ENCODE measurements at regions not wholly inside any gene's neighbourhood (a gene's known extent, or its start where the extent isn't known, plus 50 kb on each side); places are given as distances from the start of the nearest gene placed in this dataset.

- TF ChIP-seq SMC3 (conservative IDR thresholded peaks at IDR 0.05; ENCODE audit: poor library complexity) (no peak), EZH2 (IDR thresholded peaks at IDR 0.05; ENCODE audit: borderline replicate concordance, insufficient read depth, low read length, poor library complexity, severe bottlenecking) (no peak), POLR2AphosphoS5 (IDR thresholded peaks at IDR 0.05) (no peak)
- TF ChIP-seq, protein P1, sequence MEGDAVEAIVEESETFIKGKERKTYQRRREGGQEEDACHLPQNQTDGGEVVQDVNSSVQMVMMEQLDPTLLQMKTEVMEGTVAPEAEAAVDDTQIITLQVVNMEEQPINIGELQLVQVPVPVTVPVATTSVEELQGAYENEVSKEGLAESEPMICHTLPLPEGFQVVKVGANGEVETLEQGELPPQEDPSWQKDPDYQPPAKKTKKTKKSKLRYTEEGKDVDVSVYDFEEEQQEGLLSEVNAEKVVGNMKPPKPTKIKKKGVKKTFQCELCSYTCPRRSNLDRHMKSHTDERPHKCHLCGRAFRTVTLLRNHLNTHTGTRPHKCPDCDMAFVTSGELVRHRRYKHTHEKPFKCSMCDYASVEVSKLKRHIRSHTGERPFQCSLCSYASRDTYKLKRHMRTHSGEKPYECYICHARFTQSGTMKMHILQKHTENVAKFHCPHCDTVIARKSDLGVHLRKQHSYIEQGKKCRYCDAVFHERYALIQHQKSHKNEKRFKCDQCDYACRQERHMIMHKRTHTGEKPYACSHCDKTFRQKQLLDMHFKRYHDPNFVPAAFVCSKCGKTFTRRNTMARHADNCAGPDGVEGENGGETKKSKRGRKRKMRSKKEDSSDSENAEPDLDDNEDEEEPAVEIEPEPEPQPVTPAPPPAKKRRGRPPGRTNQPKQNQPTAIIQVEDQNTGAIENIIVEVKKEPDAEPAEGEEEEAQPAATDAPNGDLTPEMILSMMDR (IDR thresholded peaks at IDR 0.05; ENCODE audit: poor library complexity, severe bottlenecking): no peak
Observed at GRCh38 chr11:127805771-127806170, 781.6 kb downstream of the ETS1 start.
